ENCODE measurements at regions not wholly inside any gene's neighbourhood (a gene's known extent, or its start where the extent isn't known, plus 50 kb on each side); places are given as distances from the start of the nearest gene placed in this dataset.

DNA sequence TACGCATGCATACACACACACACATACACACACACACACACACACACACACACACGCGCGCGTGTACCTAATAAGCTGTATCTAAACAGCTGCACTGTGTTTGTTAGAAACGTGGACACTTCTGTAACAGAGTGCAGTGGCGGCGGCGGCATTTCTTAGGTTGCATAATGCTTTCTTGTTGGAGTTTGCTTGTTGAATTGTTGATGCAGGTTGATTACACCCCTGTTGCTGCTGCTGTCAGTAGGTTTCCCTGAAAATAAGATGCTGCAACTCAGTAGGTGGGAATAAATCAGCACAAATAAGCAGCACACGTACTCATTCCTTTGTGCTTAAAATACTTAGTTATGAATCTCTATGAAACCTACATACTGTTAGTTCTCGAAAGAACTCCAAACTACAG is 479.2 kb downstream of the LIG4 start:
- no peak overlapping the region for H3K9ac ChIP-seq (ENCODE audit: insufficient read depth in 1 of 2, low read depth in 2 of 2, low read length in 2 of 2)
- H3K36me3 ChIP-seq (ENCODE audit: control insufficient read depth, insufficient read depth, low read length) = no peaks in the 10 kb centered on the region
- intact Hi-C loops (cut with micrococcal nuclease) = no loop called here
- POLR2A ChIA-PET = no interaction called here
- H4K20me1 ChIP-seq (replicated peaks; ENCODE audit: control insufficient read depth, insufficient read depth, low read length) = no peaks in the 10 kb centered on the region
- H3K27me3 ChIP-seq (ENCODE audit: control insufficient read depth in 2 of 2, insufficient read depth in 2 of 2, low read length in 2 of 2) = no peaks in the 10 kb centered on the region
- CTCF ChIA-PET (ENCODE audit: low intra/inter-chr PET ratio) = no interaction called here
- BruUV-seq (replicated peaks) = no TSS peak
- ATAC-seq (no peak), FAIRE-seq (no peak), DNase-seq (ENCODE audit: extremely low read depth in 1 of 4, low spot score in 3 of 4) (no peak)
- H2AFZ ChIP-seq (ENCODE audit: low read depth, low read length) = no peak overlapping the region
- WGBS (ENCODE audit: insufficient coverage, low coverage, missing lambda C conversion rate) = 2% methylated on average over 6 of the region's 11 CpGs
- H3K79me2 ChIP-seq (ENCODE audit: control insufficient read depth, insufficient read depth, low read length) = no peaks in the 10 kb centered on the region
- H3K27ac ChIP-seq (ENCODE audit: extremely low read depth, low read depth, low read length) = no peak overlapping the region
- no peaks in the 10 kb centered on the region for H3K9me3 ChIP-seq (replicated peaks; ENCODE audit: control insufficient read depth, insufficient read depth, low read depth, low read length)
- no peaks in the 10 kb centered on the region for H3K4me1 ChIP-seq (replicated peaks in 1 of 2; ENCODE audit: control insufficient read depth in 2 of 2, insufficient read depth in 2 of 2, low read length in 2 of 2)
- H3K9me1 ChIP-seq (ENCODE audit: control insufficient read depth, insufficient read depth, low read length) = no peaks in the 10 kb centered on the region
- H3K4me2 ChIP-seq (ENCODE audit: insufficient read depth, low read length) = no peak overlapping the region
- no peak for TF ChIP-seq BCL6 (CRISPR knock-in tag; IDR thresholded peaks at IDR 0.05)
- TF ChIP-seq PTTG1 (tag; IDR thresholded peaks at IDR 0.05; ENCODE audit: low read depth) = no peak
- TF ChIP-seq ZNF239 (CRISPR knock-in tag; IDR thresholded peaks at IDR 0.05) = no peak
- TF ChIP-seq, protein P1, sequence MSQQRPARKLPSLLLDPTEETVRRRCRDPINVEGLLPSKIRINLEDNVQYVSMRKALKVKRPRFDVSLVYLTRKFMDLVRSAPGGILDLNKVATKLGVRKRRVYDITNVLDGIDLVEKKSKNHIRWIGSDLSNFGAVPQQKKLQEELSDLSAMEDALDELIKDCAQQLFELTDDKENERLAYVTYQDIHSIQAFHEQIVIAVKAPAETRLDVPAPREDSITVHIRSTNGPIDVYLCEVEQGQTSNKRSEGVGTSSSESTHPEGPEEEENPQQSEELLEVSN (IDR thresholded peaks at IDR 0.05; ENCODE audit: borderline replicate concordance in 1 of 2, extremely low read depth in 1 of 2, insufficient read depth in 1 of 2, insufficient read length in 1 of 2, low read depth in 1 of 2, low read length in 1 of 2, poor library complexity in 1 of 2, severe bottlenecking in 1 of 2) = no peak
- no peak for TF ChIP-seq TRIM24 (IDR thresholded peaks at IDR 0.05)
- no peak for TF ChIP-seq EGR1 (conservative IDR thresholded peaks at IDR 0.05)
- TF ChIP-seq JUNB (CRISPR knock-in tag; conservative IDR thresholded peaks at IDR 0.05) = no peak
- no peak for TF ChIP-seq HDGF (IDR thresholded peaks at IDR 0.05)
- TF ChIP-seq, protein P2, sequence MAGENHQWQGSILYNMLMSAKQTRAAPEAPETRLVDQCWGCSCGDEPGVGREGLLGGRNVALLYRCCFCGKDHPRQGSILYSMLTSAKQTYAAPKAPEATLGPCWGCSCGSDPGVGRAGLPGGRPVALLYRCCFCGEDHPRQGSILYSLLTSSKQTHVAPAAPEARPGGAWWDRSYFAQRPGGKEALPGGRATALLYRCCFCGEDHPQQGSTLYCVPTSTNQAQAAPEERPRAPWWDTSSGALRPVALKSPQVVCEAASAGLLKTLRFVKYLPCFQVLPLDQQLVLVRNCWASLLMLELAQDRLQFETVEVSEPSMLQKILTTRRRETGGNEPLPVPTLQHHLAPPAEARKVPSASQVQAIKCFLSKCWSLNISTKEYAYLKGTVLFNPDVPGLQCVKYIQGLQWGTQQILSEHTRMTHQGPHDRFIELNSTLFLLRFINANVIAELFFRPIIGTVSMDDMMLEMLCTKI (IDR thresholded peaks at IDR 0.05; ENCODE audit: partially characterized antibody) = no peak
- TF ChIP-seq HNRNPH1 (optimal IDR thresholded peaks at IDR 0.05; ENCODE audit: low read depth, low read length) = no peak
- no peak for TF ChIP-seq ZNF146 (CRISPR knock-in tag; IDR thresholded peaks at IDR 0.05; ENCODE audit: unreplicated experiment)
- no peak for TF ChIP-seq IRF2 (CRISPR knock-in tag; IDR thresholded peaks at IDR 0.05)
- no peak for TF ChIP-seq PRPF4 (IDR thresholded peaks at IDR 0.05; ENCODE audit: insufficient read depth, low read depth, low read length, poor library complexity, severe bottlenecking)
- TF ChIP-seq, protein P3, sequence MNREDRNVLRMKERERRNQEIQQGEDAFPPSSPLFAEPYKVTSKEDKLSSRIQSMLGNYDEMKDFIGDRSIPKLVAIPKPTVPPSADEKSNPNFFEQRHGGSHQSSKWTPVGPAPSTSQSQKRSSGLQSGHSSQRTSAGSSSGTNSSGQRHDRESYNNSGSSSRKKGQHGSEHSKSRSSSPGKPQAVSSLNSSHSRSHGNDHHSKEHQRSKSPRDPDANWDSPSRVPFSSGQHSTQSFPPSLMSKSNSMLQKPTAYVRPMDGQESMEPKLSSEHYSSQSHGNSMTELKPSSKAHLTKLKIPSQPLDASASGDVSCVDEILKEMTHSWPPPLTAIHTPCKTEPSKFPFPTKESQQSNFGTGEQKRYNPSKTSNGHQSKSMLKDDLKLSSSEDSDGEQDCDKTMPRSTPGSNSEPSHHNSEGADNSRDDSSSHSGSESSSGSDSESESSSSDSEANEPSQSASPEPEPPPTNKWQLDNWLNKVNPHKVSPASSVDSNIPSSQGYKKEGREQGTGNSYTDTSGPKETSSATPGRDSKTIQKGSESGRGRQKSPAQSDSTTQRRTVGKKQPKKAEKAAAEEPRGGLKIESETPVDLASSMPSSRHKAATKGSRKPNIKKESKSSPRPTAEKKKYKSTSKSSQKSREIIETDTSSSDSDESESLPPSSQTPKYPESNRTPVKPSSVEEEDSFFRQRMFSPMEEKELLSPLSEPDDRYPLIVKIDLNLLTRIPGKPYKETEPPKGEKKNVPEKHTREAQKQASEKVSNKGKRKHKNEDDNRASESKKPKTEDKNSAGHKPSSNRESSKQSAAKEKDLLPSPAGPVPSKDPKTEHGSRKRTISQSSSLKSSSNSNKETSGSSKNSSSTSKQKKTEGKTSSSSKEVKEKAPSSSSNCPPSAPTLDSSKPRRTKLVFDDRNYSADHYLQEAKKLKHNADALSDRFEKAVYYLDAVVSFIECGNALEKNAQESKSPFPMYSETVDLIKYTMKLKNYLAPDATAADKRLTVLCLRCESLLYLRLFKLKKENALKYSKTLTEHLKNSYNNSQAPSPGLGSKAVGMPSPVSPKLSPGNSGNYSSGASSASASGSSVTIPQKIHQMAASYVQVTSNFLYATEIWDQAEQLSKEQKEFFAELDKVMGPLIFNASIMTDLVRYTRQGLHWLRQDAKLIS (CRISPR knock-in tag; IDR thresholded peaks at IDR 0.05) = no peak
- TF ChIP-seq, protein P4, sequence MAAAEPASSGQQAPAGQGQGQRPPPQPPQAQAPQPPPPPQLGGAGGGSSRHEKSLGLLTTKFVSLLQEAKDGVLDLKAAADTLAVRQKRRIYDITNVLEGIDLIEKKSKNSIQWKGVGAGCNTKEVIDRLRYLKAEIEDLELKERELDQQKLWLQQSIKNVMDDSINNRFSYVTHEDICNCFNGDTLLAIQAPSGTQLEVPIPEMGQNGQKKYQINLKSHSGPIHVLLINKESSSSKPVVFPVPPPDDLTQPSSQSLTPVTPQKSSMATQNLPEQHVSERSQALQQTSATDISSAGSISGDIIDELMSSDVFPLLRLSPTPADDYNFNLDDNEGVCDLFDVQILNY (CRISPR knock-in tag; IDR thresholded peaks at IDR 0.05) = no peak
- TF ChIP-seq ZNF232 (CRISPR knock-in tag; IDR thresholded peaks at IDR 0.05) = no peak
- in situ Hi-C loops (cut with MboI) = no loop called here
- no peak overlapping the region for H3K4me3 ChIP-seq

Measured in K562 (cell line).